NCI-H226 (cell line): ENCODE measurements at regions not wholly inside any gene's neighbourhood (a gene's known extent, or its start where the extent isn't known, plus 50 kb on each side); places are given as distances from the start of the nearest gene placed in this dataset.

Source experiments
- DNase-seq: peaks from one replicate; pipeline ENCODE4 v3.0.0-alpha.2; 2015

- DNase-seq, result no peak
Measured at GRCh38 chr19:5235458-5236219, 105.0 kb downstream of the PTPRS start.

GRCh38 chr19:5234412-5234811, 106.2 kb downstream of the PTPRS start:
- no peak for DNase-seq

GRCh38 chr19:5232798-5233505, 107.7 kb downstream of the PTPRS start:
- no peak for DNase-seq

GRCh38 chr19:5231857-5232678, 108.5 kb downstream of the PTPRS start:
- DNase-seq, result no peak

GRCh38 chr19:5230730-5231555, 109.7 kb downstream of the PTPRS start:
- no peak for DNase-seq

- no peak for DNase-seq
Measured at GRCh38 chr19:5229778-5230335, 110.8 kb downstream of the PTPRS start.

GRCh38 chr19:5228932-5229777, 111.5 kb downstream of the PTPRS start:
- DNase-seq, result peak; percentile 54

- DNase-seq, result no peak
Measured at GRCh38 chr19:5228490-5228889, 112.1 kb downstream of the PTPRS start.

- DNase-seq, result no peak
Measured at GRCh38 chr19:5225486-5226345, 114.9 kb downstream of the PTPRS start.

GRCh38 chr19:5224480-5224879, 116.1 kb downstream of the PTPRS start:
- DNase-seq, result no peak

- DNase-seq, result no peak
Measured at GRCh38 chr19:5222821-5223321, 117.7 kb downstream of the PTPRS start.

- DNase-seq, result no peak
Measured at GRCh38 chr19:5222178-5222577, 118.4 kb downstream of the PTPRS start.

- DNase-seq, result no peak
Measured at GRCh38 chr19:5220866-5221265, 119.7 kb downstream of the PTPRS start.

- DNase-seq, result no peak
Measured at GRCh38 chr19:5220361-5220760, 120.3 kb downstream of the PTPRS start.

- DNase-seq, result no peak
Measured at GRCh38 chr19:5219551-5220304, 120.9 kb downstream of the PTPRS start.

- no peak for DNase-seq
Measured at GRCh38 chr19:5218963-5219530, 121.6 kb downstream of the PTPRS start.

GRCh38 chr19:5218255-5218855, 122.3 kb downstream of the PTPRS start:
- no peak for DNase-seq

- no peak for DNase-seq
Measured at GRCh38 chr19:5217171-5217570, 123.4 kb downstream of the PTPRS start.
